Nephron (organoid): ENCODE measurements at regions not wholly inside any gene's neighbourhood (a gene's known extent, or its start where the extent isn't known, plus 50 kb on each side); places are given as distances from the start of the nearest gene placed in this dataset.

Source experiments
- H3K27ac Mint-ChIP-seq, 3 experiments: 2 replicates each; pipeline ENCODE4 v1.8.0; 2020; ENCODE audit warnings: mixed read lengths in 3 of 3, mild to moderate bottlenecking in 2 of 3, moderate library complexity in 1 of 3
- H3K27me3 Mint-ChIP-seq: 2 replicates; pipeline ENCODE4 v1.8.0; 2021; ENCODE audit warnings: low read depth, mild to moderate bottlenecking, moderate library complexity, mixed read lengths
- H3K36me3 Mint-ChIP-seq: 2 replicates; pipeline ENCODE4 v1.8.0; 2020; ENCODE audit warnings: low read depth, mixed read lengths
- H3K4me1 Mint-ChIP-seq: 2 replicates; pipeline ENCODE4 v1.8.0; 2020; ENCODE audit warnings: mixed read lengths
- H3K4me3 Mint-ChIP-seq, 3 experiments: 2 replicates each; pipeline ENCODE4 v1.8.0; 2020; ENCODE audit warnings: mild to moderate bottlenecking in 3 of 3, mixed read lengths in 3 of 3, moderate library complexity in 2 of 3
- H3K9me3 Mint-ChIP-seq: 2 replicates; pipeline ENCODE4 v1.8.0; 2020; ENCODE audit warnings: mixed read lengths
- TF ChIP-seq, protein P1 (sequence below), 3 experiments: fragments of 200-600 bp; sonication (generic); IDR thresholded peaks; one replicate each; pipeline ENCODE4 v1.5.0; 2021; ENCODE audit warnings: antibody characterized with exemption in 3 of 3; ENCODE audit not compliant: unreplicated experiment in 3 of 3

- no peak overlapping the region for H3K4me3 Mint-ChIP-seq
- TF ChIP-seq, protein P1, sequence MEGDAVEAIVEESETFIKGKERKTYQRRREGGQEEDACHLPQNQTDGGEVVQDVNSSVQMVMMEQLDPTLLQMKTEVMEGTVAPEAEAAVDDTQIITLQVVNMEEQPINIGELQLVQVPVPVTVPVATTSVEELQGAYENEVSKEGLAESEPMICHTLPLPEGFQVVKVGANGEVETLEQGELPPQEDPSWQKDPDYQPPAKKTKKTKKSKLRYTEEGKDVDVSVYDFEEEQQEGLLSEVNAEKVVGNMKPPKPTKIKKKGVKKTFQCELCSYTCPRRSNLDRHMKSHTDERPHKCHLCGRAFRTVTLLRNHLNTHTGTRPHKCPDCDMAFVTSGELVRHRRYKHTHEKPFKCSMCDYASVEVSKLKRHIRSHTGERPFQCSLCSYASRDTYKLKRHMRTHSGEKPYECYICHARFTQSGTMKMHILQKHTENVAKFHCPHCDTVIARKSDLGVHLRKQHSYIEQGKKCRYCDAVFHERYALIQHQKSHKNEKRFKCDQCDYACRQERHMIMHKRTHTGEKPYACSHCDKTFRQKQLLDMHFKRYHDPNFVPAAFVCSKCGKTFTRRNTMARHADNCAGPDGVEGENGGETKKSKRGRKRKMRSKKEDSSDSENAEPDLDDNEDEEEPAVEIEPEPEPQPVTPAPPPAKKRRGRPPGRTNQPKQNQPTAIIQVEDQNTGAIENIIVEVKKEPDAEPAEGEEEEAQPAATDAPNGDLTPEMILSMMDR (IDR thresholded peaks at IDR 0.05; ENCODE audit: unreplicated experiment in 3 of 3) = no peak
- peaks cover 28% of the 10 kb centered on the region for H3K9me3 Mint-ChIP-seq
- H3K4me1 Mint-ChIP-seq = peaks cover 5% of the 10 kb centered on the region
- no peaks in the 10 kb centered on the region for H3K36me3 Mint-ChIP-seq
- H3K27ac Mint-ChIP-seq = no peak overlapping the region
- H3K27me3 Mint-ChIP-seq = peaks cover 3% of the 10 kb centered on the region
Observed at GRCh38 chr3:30130391-30130790, 476.0 kb upstream of the TGFBR2 start.

- H3K9me3 Mint-ChIP-seq = peaks cover 32% of the 10 kb centered on the region
- no peak overlapping the region for H3K4me3 Mint-ChIP-seq
Observed at GRCh38 chr3:30131191-30131590, 475.2 kb upstream of the TGFBR2 start.

DNA sequence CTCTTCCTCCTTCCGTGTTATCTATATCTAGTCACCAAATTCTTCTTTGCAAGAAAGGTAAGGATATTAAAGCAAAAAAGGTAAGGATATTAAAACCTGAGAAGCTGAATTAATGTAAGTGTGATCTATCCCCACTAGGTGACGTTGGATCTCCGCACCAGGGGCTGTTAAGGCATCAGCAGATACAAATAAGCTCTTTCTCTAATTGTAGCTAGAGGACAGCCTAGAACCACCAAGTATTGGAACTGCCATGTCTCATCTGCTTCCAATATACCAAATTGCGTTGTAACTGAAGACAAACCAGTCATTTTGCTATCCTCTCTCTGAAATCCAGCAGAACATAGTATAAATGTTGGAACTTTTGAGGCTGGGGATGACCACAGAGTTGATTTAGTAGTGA lies 471.2 kb upstream of the TGFBR2 start:
- peaks cover 20% of the 10 kb centered on the region for H3K9me3 Mint-ChIP-seq
- no peak overlapping the region for H3K4me3 Mint-ChIP-seq
- TF ChIP-seq, protein P1 (IDR thresholded peaks at IDR 0.05; ENCODE audit: unreplicated experiment in 3 of 3) = no peak
- H3K27ac Mint-ChIP-seq = no peak overlapping the region
- H3K36me3 Mint-ChIP-seq = no peaks in the 10 kb centered on the region
- H3K27me3 Mint-ChIP-seq = peaks cover 3% of the 10 kb centered on the region
- no peaks in the 10 kb centered on the region for H3K4me1 Mint-ChIP-seq

More at GRCh38 chr3:30131191-30131590, 475.2 kb upstream of the TGFBR2 start:
- Mint-ChIP-seq H3K36me3 (no peaks in the 10 kb centered on the region), H3K27ac (no peak overlapping the region), H3K27me3 (peaks cover 3% of the 10 kb centered on the region), H3K4me1 (peaks cover 5% of the 10 kb centered on the region)
- TF ChIP-seq, protein P1 (IDR thresholded peaks at IDR 0.05; ENCODE audit: unreplicated experiment in 3 of 3) = no peak

- Mint-ChIP-seq H3K36me3 (no peaks in the 10 kb centered on the region), H3K27ac (no peak overlapping the region), H3K4me1 (peaks cover 14% of the 10 kb centered on the region), H3K4me3 (no peak overlapping the region), H3K27me3 (peaks cover 3% of the 10 kb centered on the region), H3K9me3 (peaks cover 18% of the 10 kb centered on the region)
- TF ChIP-seq, protein P1 (IDR thresholded peaks at IDR 0.05; ENCODE audit: unreplicated experiment in 3 of 3) = no peak
Observed at GRCh38 chr3:30139283-30139682, 467.1 kb upstream of the TGFBR2 start.

- Mint-ChIP-seq H3K4me3 (no peak overlapping the region), H3K27me3 (no peaks in the 10 kb centered on the region), H3K4me1 (peaks cover 14% of the 10 kb centered on the region), H3K9me3 (peaks cover 12% of the 10 kb centered on the region), H3K36me3 (no peaks in the 10 kb centered on the region), H3K27ac (peak overlapping the region in 1 of 3 experiments; percentile 2)
- TF ChIP-seq, protein P1 (IDR thresholded peaks at IDR 0.05; ENCODE audit: unreplicated experiment in 3 of 3) = no peak
Observed at GRCh38 chr3:30140356-30141075, 465.9 kb upstream of the TGFBR2 start.

DNA sequence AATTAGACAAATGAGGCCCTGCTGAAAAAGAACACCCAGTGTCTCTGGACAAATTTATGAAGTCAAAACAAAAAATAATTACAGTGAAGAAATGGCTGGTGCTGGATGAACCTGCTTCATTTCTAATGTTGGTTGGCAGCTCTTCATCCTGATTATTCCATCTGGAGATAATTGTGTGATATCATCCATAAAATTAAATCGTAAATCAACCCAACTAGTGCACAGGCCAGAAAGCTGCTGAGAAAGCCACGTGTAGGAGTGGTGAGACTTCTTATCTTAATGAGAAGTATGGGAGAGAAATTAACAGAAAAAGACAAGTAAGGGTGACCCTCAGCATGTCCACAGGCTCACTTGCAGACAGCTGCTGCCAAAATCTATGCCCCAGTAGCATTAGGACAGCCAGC lies 465.2 kb upstream of the TGFBR2 start:
- Mint-ChIP-seq H3K27ac (peak overlapping the region in 2 of 3 experiments; percentile 2 to 27), H3K4me3 (no peak overlapping the region), H3K9me3 (peaks cover 8% of the 10 kb centered on the region), H3K27me3 (no peaks in the 10 kb centered on the region), H3K4me1 (peaks cover 14% of the 10 kb centered on the region), H3K36me3 (no peaks in the 10 kb centered on the region)
- TF ChIP-seq, protein P1 (IDR thresholded peaks at IDR 0.05; ENCODE audit: unreplicated experiment in 3 of 3) = no peak
